Fibroblast of skin of right quadriceps (primary cell): ENCODE measurements at regions not wholly inside any gene's neighbourhood (a gene's known extent, or its start where the extent isn't known, plus 50 kb on each side); places are given as distances from the start of the nearest gene placed in this dataset.

Source experiments
- DNase-seq: peaks from one replicate; pipeline ENCODE4 v3.0.0-alpha.2; 2013

GRCh38 chr4:30605616-30606190, 114.5 kb upstream of the PCDH7 start:
- peak; percentile 18 for DNase-seq

- peak; percentile 7 for DNase-seq
These were observed 109.8 kb upstream of the PCDH7 start for GRCh38 chr4:30610361-30610760.

- no peak for DNase-seq
These were observed 105.4 kb upstream of the PCDH7 start for GRCh38 chr4:30614771-30615170.

GRCh38 chr4:30616942-30617646, 103.1 kb upstream of the PCDH7 start:
- DNase-seq = peak; percentile 20

GRCh38 chr4:30617836-30618235, 102.3 kb upstream of the PCDH7 start:
- DNase-seq = no peak

- DNase-seq = peak; percentile 14
These were observed 100.5 kb upstream of the PCDH7 start for GRCh38 chr4:30619679-30620078.

GRCh38 chr4:30620711-30621110, 99.5 kb upstream of the PCDH7 start:
- no peak for DNase-seq

GRCh38 chr4:30630431-30630830, 89.7 kb upstream of the PCDH7 start:
- DNase-seq = no peak

GRCh38 chr4:30632751-30633150, 87.4 kb upstream of the PCDH7 start:
- DNase-seq = no peak

- DNase-seq = no peak
These were observed 78.8 kb upstream of the PCDH7 start for GRCh38 chr4:30641345-30641744.

- peak; percentile 3 for DNase-seq
These were observed 77.6 kb upstream of the PCDH7 start for GRCh38 chr4:30642567-30642966.

- peak; percentile 12 for DNase-seq
These were observed 66.9 kb upstream of the PCDH7 start for GRCh38 chr4:30653291-30653690.

- DNase-seq = no peak
These were observed 63.3 kb upstream of the PCDH7 start for GRCh38 chr4:30656828-30657227.

GRCh38 chr4:30667919-30668318, 52.2 kb upstream of the PCDH7 start:
- DNase-seq = no peak

- DNase-seq = no peak
These were observed 50.0 kb upstream of the PCDH7 start for GRCh38 chr4:30670206-30670605.
